Dedifferentiated amniotic fluid mesenchymal stem cell (primary cell): ENCODE measurements at regions not wholly inside any gene's neighbourhood (a gene's known extent, or its start where the extent isn't known, plus 50 kb on each side); places are given as distances from the start of the nearest gene placed in this dataset.

Experiments used
- DNase-seq: peaks from one replicate; pipeline ENCODE4 v3.0.0-alpha.2; 2016; ENCODE audit errors: extremely low spot score

GRCh38 chr15:93880358-93880757 lies 351.0 kb upstream of the MCTP2 start:
- DNase-seq: no peak

DNA sequence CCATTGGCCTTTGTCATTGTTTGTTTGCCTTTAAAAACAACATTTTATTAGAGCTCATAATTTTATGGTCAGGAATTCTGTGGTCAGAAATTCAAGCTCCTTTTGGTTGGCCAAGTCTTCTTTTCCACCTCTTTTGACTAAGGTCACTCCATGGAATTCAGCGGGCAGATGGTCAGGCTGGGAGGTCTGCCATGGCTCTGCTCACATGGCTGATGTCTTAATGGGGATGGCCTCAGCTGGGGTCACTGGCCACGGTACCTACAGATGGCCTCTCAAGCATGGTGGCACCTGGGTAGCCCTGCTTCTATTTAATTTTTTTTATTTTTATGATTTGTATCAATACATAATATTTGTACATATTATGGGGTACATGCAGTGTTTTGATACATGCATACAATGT lies 360.8 kb upstream of the MCTP2 start:
- no peak for DNase-seq

DNA sequence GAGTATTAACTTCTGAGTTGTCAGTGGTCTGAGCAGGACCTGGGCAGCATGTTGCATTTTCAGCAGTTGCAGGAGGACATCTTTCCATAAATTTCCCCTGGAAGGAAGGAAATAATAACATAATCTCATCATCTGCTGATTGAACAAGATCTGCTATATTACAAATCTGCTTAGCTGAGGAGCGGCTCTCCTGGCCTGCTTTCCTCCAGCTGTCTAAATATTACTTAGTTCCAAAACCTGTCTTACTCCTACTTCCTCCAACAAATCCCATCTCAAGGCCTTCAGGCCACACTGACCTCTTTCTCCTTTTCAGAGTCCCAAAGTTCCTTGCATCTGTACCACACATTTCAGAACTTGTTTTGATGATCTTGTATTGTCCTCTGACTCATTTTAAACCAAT lies 364.4 kb upstream of the MCTP2 start:
- DNase-seq: no peak

DNA sequence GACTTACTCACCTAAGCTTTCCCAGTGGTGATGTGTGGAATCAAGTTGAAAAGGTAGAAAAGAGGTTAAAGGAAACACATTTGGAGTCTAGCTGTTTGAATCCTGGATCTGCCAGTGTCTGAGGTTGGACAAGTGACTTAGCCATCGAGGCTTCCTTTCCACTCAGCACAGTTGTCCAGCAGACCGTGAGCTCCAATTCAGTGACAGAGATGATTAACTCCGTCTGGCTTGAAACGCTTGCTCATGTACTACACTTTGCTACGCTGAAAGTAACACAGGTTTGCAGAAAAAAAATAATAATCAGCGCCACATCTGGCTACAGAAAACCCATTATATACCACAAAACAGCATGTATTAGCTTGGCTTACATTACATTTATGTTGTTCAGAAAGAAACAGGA lies 364.9 kb upstream of the MCTP2 start:
- no peak for DNase-seq

- DNase-seq: no peak
These were observed 365.8 kb upstream of the MCTP2 start for GRCh38 chr15:93865586-93865985.

DNA sequence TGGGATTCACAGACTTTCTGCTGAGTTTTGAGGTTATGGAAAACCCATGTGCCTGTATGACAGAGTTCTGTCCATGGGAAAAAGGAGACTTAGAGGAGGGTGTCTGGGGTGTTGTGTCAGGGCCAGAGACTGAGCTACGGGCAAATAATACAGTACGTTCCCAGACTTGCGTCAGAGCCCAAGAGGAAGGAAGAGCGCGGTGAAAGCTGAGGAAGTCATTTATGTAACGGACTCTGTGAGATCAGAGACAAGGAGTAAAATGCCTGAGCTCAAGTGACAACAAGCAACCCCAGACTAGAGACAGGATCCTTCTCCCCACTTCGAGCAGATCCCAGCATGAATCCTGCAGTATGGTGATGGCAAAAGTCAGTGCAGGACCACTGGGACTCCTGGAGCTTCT lies 368.6 kb upstream of the MCTP2 start:
- DNase-seq: no peak

GRCh38 chr15:93861956-93862741 lies 369.2 kb upstream of the MCTP2 start:
- DNase-seq: no peak

DNA sequence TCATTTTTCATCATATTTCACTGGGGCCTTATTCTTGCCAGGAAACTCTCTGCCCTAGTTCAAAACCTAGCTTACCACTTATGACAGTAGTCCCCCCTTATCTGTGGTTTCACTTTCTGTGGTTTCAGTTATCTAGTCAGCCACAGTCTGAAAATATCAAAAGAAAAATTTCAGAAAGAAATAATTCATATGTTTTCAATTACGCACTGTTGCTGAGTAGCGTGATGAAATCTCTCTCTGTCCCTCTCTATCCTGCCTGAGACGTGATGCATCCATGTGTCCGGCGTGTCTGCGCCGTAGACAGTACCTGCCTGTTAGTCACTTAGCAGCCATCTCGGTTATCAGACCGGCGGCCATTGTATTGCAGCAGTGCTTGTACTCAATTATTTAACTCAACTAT lies 369.9 kb upstream of the MCTP2 start:
- no peak for DNase-seq

- no peak for DNase-seq
These were observed 370.7 kb upstream of the MCTP2 start for GRCh38 chr15:93860701-93861100.

- no peak for DNase-seq
These were observed 372.2 kb upstream of the MCTP2 start for GRCh38 chr15:93859176-93859575.

- no peak for DNase-seq
These were observed 376.1 kb upstream of the MCTP2 start for GRCh38 chr15:93855181-93855826.

- no peak for DNase-seq
These were observed 377.3 kb upstream of the MCTP2 start for GRCh38 chr15:93854088-93854487.

GRCh38 chr15:93852761-93853160 lies 378.6 kb upstream of the MCTP2 start:
- no peak for DNase-seq

- DNase-seq: no peak
These were observed 382.9 kb upstream of the MCTP2 start for GRCh38 chr15:93848490-93848889.

GRCh38 chr15:93848076-93848475 lies 383.3 kb upstream of the MCTP2 start:
- no peak for DNase-seq

DNA sequence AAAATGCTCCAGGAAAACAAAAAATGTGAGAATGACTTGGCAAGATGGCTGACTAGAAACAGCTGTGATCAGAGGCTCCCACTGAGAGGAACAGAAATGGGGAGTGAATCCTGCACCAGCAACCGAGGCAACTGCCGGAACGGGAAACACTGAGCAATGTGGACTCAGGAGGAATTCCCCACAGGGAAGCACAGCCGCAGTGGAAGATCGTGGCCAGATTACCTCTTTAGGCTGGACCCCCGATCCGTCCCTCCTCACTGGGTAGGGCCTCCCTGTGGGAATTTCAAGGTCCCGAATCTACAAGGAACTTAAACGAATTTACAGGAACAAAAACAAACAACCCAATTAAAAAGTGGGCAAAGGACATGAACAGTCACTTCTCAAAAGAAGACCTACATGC lies 385.2 kb upstream of the MCTP2 start:
- DNase-seq: no peak

DNA sequence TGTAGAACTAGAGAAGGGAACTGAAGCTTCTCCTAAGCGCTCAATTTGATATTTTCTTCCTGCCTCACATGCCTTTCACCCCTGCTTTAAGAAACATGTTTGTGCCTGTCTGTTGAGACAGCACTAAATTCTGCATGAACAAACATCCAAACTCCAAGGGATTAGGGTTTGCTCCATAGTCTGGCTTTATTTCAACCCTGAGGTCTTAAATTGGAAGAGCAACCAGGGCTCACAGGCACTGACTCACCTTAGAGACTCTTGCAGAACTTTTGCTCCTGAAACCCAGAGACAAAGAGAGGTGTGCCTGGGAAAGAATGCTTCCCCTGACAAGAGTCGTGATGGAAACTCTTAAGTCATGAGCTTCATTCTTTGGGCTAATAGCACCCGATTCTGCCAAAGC lies 393.9 kb upstream of the MCTP2 start:
- DNase-seq: no peak

DNA sequence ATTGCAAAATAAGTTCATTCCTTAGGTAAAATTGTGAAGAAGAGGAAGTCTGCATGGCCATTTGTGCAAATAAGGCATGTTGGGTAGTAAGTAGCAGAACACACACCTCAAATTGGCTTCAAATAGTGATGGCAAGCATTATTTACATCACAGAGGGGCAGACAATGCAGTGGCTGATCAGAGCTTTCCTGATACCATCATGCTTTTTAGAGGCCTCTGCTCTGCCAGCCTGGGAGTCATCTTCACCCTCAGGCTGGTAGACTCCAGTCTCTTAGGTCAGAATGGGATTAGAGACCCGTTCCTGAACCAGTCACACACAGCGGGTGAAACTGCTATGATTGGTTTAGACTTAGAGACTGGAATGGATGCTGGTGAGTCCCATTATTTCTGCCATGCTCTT lies 396.0 kb upstream of the MCTP2 start:
- DNase-seq: no peak

GRCh38 chr15:93831641-93832040 lies 399.7 kb upstream of the MCTP2 start:
- DNase-seq: no peak

- no peak for DNase-seq
These were observed 400.9 kb upstream of the MCTP2 start for GRCh38 chr15:93830221-93831080.

DNA sequence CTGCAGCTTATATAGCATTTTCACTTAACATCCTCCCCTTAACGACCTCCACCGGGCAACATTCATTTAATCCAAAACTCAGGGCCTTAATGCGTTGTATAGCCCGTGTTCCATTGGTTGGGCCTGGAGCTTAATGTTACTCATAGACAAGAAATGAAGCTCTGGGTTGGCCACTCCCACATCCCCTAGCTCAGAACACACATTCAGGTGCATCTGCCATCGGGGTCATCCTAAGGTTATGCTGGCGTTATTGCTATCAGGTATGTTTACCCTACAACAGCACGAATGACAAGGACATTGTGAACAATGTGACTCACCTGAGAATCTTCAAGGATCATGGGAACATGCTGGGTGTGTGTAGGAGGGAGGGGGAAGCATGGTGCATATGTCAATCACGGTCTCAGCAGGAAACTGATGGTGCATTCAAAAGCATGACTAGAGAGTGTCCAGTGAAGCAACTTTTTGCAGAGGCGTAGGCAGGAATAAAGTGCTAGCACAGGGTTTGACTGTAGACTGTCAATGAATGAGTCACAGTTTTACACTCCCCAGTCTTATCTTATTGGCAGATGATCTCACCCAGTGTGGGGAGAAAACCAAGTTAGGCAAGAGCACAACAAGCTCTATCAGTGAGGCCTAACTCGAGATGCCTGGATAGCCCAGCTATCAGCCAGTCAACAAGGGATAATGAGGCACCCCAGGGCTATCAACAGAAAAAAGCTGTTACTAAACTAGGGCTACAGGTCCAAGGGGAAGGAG lies 402.1 kb upstream of the MCTP2 start:
- DNase-seq: no peak

- DNase-seq: no peak
These were observed 404.6 kb upstream of the MCTP2 start for GRCh38 chr15:93826790-93827189.
